GM13977 (cell line): ENCODE measurements at regions not wholly inside any gene's neighbourhood (a gene's known extent, or its start where the extent isn't known, plus 50 kb on each side); places are given as distances from the start of the nearest gene placed in this dataset.
"Not testable (repeated sequence)": the region's sequence is repeated elsewhere in the genome, so short reads cannot be mapped to it uniquely, and the experiment has no call there.

ENCODE experiments used
- DNase-seq: peaks from one replicate; pipeline ENCODE4 v3.0.0; 2012; ENCODE audit warnings: low spot score
- CTCF ChIP-seq: IDR thresholded peaks from 2 replicates; pipeline ENCODE4 v1.5.1; 2012; ENCODE audit warnings: mild to moderate bottlenecking, control low read depth; ENCODE audit not compliant: insufficient read depth; ENCODE audit errors: extremely low read depth, missing control alignments
- in situ Hi-C: fragments of 300-500 bp; cut with MboI; formaldehyde crosslinking; loops from one replicate; pipeline ENCODE4 v1.12.0; 2022; ENCODE audit warnings: low sequenced_read_pairs, low pct_unique_long_range_greater_than_20kb, mixed read lengths, inconsistent platforms; ENCODE audit not compliant: unreplicated experiment

- in situ Hi-C loops = loop anchor here (25.0 kb wide), 1 partner anchor 104 kb away; no protein-coding TSS in a partner anchor
- DNase-seq = no peak
- no peak for TF ChIP-seq CTCF
Observed at GRCh38 chr6:71083308-71083820, 126.5 kb upstream of the B3GAT2 start.

GRCh38 chr6:71088166-71088565 lies 131.3 kb upstream of the B3GAT2 start:
- in situ Hi-C loops = loop anchor here (25.0 kb wide), 1 partner anchor 99 kb away; no protein-coding TSS in a partner anchor
- DNase-seq = no peak
- TF ChIP-seq CTCF = no peak

GRCh38 chr6:71090217-71090616 lies 133.4 kb upstream of the B3GAT2 start:
- TF ChIP-seq CTCF = no peak
- DNase-seq = no peak
- in situ Hi-C loops = loop anchor here (25.0 kb wide), 1 partner anchor 97 kb away; no protein-coding TSS in a partner anchor

GRCh38 chr6:71091167-71091566 lies 134.3 kb upstream of the B3GAT2 start:
- in situ Hi-C loops = loop anchor here (25.0 kb wide), 1 partner anchor 96 kb away; no protein-coding TSS in a partner anchor
- DNase-seq = no peak
- no peak for TF ChIP-seq CTCF

GRCh38 chr6:71091956-71092355 lies 135.1 kb upstream of the B3GAT2 start:
- in situ Hi-C loops = loop anchor here (25.0 kb wide), 1 partner anchor 95 kb away; no protein-coding TSS in a partner anchor
- no peak for TF ChIP-seq CTCF
- DNase-seq = no peak

GRCh38 chr6:71097264-71097663 lies 140.4 kb upstream of the B3GAT2 start:
- DNase-seq = not testable (repeated sequence)
- in situ Hi-C loops = loop anchor here (25.0 kb wide), 1 partner anchor 90 kb away; no protein-coding TSS in a partner anchor

- TF ChIP-seq CTCF = no peak
- DNase-seq = no peak
- in situ Hi-C loops = loop anchor here (25.0 kb wide), 1 partner anchor 88 kb away; no protein-coding TSS in a partner anchor
Observed at GRCh38 chr6:71099649-71100048, 142.8 kb upstream of the B3GAT2 start.
